ENCODE measurements at regions not wholly inside any gene's neighbourhood (a gene's known extent, or its start where the extent isn't known, plus 50 kb on each side); places are given as distances from the start of the nearest gene placed in this dataset.

- no peak for DNase-seq (ENCODE audit: extremely low read depth, low read depth, low spot score)
These were observed 118.7 kb downstream of the FAT4 start for GRCh38 chr4:125433453-125433852.

- no peak for DNase-seq (ENCODE audit: extremely low read depth, low read depth, low spot score)
These were observed 119.4 kb downstream of the FAT4 start for GRCh38 chr4:125434136-125434535.

GRCh38 chr4:125440814-125441213 lies 126.1 kb downstream of the FAT4 start:
- no peak for DNase-seq (ENCODE audit: extremely low read depth, low read depth, low spot score)

- no peak for DNase-seq (ENCODE audit: extremely low read depth, low read depth, low spot score)
These were observed 129.4 kb downstream of the FAT4 start for GRCh38 chr4:125444166-125444565.

- DNase-seq (ENCODE audit: extremely low read depth, low read depth, low spot score), result no peak
These were observed 130.8 kb downstream of the FAT4 start for GRCh38 chr4:125445525-125445924.

- DNase-seq (ENCODE audit: extremely low read depth, low read depth, low spot score), result no peak
These were observed 133.0 kb downstream of the FAT4 start for GRCh38 chr4:125447551-125448290.

- no peak for DNase-seq (ENCODE audit: extremely low read depth, low read depth, low spot score)
These were observed 141.3 kb downstream of the FAT4 start for GRCh38 chr4:125456075-125456474.

- DNase-seq (ENCODE audit: extremely low read depth, low read depth, low spot score), result no peak
These were observed 144.8 kb downstream of the FAT4 start for GRCh38 chr4:125459531-125459930.

GRCh38 chr4:125461676-125462363 lies 147.1 kb downstream of the FAT4 start:
- DNase-seq (ENCODE audit: extremely low read depth, low read depth, low spot score), result no peak

GRCh38 chr4:125464146-125464545 lies 149.4 kb downstream of the FAT4 start:
- DNase-seq (ENCODE audit: extremely low read depth, low read depth, low spot score), result no peak

- DNase-seq (ENCODE audit: extremely low read depth, low read depth, low spot score), result no peak
These were observed 166.7 kb downstream of the FAT4 start for GRCh38 chr4:125481334-125482045.

- DNase-seq (ENCODE audit: extremely low read depth, low read depth, low spot score), result no peak
These were observed 168.1 kb downstream of the FAT4 start for GRCh38 chr4:125482822-125483221.

GRCh38 chr4:125483278-125483677 lies 168.5 kb downstream of the FAT4 start:
- no peak for DNase-seq (ENCODE audit: extremely low read depth, low read depth, low spot score)

- DNase-seq (ENCODE audit: extremely low read depth, low read depth, low spot score), result no peak
These were observed 170.2 kb downstream of the FAT4 start for GRCh38 chr4:125484912-125485311.

GRCh38 chr4:125486351-125486750 lies 171.6 kb downstream of the FAT4 start:
- DNase-seq (ENCODE audit: extremely low read depth, low read depth, low spot score), result no peak

GRCh38 chr4:125489952-125490690 lies 175.4 kb downstream of the FAT4 start:
- DNase-seq (ENCODE audit: extremely low read depth, low read depth, low spot score), result no peak

GRCh38 chr4:125492957-125493356 lies 178.2 kb downstream of the FAT4 start:
- no peak for DNase-seq (ENCODE audit: extremely low read depth, low read depth, low spot score)

- DNase-seq (ENCODE audit: extremely low read depth, low read depth, low spot score), result no peak
These were observed 183.1 kb downstream of the FAT4 start for GRCh38 chr4:125497861-125498260.

- DNase-seq (ENCODE audit: extremely low read depth, low read depth, low spot score), result no peak
These were observed 184.2 kb downstream of the FAT4 start for GRCh38 chr4:125498981-125499380.

- no peak for DNase-seq (ENCODE audit: extremely low read depth, low read depth, low spot score)
These were observed 186.3 kb downstream of the FAT4 start for GRCh38 chr4:125501090-125501489.

GRCh38 chr4:125501568-125501967 lies 186.8 kb downstream of the FAT4 start:
- DNase-seq (ENCODE audit: extremely low read depth, low read depth, low spot score), result no peak
